GM19023 (cell line): ENCODE measurements at regions not wholly inside any gene's neighbourhood (a gene's known extent, or its start where the extent isn't known, plus 50 kb on each side); places are given as distances from the start of the nearest gene placed in this dataset.
"Not testable (repeated sequence)": the region's sequence is repeated elsewhere in the genome, so short reads cannot be mapped to it uniquely, and the experiment has no call there.

Experiments
- ATAC-seq: cut with Tn5 transposase; IDR thresholded peaks from one replicate; pipeline ENCODE4 v1.9.1; 2021; ENCODE audit warnings: mild to moderate bottlenecking, moderate library complexity; ENCODE audit not compliant: unreplicated experiment

- no peak for ATAC-seq
Measured at GRCh38 chr9:107792596-107792995, 303.0 kb upstream of the KLF4 start.

DNA sequence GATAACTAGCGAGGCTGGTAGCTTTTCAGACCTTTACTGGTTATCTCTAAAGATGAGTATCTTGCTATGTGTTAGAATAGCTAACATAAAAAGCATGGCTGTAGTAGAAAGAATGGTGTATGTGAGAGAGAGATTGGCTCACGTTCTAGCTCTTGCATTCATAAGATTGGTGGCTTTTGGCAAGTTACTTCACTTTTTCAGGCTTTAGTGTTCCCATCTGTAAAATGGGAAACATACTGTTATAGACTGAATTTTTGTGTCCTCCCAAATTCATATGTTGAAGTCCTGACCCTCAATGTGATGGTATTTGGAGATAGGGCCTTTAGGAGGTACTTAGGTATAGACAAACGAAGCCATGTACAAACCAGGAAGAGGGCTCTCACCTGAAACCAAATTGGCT, 302.4 kb upstream of the KLF4 start:
- no peak for ATAC-seq

DNA sequence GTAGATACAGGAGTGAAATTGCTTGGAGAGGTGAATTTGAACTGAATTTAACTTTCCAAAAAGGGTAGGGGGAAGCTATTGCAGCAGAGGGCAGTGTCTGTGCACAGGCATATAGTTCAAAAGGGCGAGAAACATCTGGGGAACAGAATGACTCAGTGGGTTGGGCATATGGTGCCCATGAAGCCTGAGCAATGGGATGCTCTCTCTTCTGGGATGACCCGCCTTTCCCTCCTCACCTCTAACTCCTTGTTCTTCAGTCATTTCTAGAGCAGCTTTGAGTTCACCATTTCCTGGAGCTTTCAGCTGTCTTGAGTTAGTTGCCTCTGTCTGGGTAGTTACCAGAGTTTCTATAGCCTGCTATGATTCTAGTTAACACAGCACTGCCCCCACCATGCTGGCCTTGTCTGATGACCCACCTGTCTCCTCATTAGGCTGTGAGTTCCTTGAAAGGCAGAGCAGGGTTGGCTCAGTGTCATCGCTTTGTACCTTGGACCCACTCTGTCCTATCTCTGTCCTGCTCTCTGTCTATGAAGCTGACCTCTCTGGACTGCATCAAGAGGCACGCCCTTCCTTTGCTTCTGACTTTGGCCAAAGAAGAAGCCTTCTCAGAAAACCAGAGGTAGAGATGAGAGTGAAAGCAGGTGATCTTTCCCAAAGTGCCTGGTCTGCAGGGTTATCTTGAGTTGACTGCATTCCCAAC, 299.6 kb upstream of the KLF4 start:
- no peak for ATAC-seq

DNA sequence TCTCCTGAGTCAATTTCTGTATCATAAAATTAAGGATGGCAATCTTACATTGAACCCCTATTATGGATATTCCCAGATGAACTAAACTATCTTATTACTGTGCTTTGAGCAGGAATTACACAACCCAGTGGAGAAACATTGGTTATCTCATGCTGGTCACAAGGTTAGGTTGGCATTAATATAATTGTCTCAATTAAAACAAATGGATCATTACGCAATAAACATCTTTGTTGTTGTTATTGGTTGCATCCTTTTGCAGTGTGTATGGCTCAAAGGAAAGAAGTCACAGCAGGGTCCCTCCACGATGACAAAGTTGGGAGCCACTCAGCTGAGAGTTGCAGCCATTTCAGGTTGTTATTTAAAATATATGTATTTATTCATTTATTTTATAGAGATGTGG, 297.0 kb upstream of the KLF4 start:
- ATAC-seq: no peak

DNA sequence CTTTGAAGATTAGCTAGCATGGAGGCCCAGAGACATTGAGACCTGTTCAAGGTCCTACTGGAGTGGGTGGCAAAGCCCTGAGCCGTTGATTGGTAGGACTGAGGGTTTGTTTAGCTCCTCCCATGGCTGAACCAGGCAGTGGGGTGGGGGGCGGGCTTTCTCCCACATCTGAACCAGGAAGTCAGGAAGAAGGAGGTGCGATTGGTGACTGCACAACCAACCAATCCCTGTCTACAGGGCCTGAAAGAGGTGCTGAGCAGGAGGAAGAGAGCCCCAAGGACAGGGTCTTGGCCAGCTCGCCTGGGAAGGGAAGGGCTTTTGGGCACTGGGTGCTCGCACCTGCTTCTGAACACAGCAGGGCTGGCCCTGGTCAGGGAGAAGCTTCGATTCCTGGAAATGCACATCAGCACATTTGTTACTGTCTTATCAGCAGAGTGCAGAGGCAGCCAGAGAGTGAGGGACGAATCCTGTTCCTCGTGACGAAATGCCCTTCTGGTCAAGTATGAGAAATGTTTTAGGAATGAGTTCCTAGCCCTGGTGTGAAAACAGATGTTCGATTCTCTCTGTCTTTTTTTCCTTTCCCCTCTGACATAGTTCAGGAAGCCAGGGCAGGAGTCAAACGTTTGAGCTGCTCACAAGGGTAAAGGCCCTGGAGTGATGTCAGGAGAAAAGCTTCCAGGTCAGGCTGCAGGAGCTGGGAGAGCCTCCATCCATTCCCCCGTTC, 294.8 kb upstream of the KLF4 start:
- ATAC-seq: no peak

DNA sequence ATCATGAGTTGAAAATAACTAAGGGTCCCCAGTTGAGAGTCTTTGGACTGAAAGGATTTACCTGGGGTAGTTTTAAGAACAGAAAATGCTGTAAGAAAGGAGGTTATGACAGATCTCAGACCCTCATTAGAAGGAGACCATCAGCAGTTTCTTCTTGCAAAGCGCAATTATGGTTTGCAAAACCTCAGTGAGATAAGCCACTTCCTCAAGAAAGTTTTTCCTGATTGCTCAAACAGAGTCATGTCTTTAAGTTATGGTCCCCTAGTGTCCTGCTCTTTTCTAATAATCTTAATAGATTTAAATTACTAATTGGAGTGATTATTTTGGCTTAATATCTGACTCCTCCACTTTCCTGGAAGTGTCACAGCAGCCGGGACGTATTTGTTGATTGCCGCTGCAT, 293.2 kb upstream of the KLF4 start:
- ATAC-seq: no peak

DNA sequence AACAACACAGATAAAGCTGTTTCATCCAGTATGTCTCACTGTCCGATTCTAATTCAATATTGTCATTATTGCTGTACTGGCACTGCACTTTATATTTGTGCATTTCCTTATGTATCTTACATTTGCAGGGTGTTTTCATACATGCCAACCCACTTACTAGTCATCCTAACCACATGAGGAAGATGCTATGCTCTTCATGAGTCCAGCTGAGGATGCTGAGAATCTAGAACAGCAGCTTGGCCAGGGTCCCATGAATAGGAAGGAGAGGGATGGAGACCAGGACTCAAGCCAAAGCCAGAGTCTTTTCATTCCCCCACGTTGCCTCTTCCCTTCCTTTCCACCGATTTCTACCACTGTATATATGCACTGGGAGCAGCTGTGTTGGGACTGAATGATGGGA, 292.8 kb upstream of the KLF4 start:
- no peak for ATAC-seq

DNA sequence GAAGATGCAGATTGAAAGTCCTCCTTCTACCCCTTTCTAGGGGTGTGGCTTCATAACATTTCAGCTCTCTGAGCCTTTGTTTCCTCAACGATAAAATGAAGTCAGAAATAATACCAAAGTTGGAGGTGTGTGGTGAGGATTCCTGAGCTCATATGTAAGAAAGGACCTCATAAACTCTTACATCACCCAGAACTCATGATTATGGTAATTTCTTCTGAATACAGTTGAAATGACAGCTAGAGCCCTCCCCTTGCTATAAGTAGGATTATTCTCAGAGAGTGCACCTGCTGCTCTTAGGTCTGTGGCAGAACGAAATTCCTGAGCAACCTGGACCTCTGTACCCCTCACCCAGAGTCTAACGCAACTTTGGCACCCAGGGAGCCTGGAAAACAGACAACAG, 291.4 kb upstream of the KLF4 start:
- ATAC-seq: no peak

DNA sequence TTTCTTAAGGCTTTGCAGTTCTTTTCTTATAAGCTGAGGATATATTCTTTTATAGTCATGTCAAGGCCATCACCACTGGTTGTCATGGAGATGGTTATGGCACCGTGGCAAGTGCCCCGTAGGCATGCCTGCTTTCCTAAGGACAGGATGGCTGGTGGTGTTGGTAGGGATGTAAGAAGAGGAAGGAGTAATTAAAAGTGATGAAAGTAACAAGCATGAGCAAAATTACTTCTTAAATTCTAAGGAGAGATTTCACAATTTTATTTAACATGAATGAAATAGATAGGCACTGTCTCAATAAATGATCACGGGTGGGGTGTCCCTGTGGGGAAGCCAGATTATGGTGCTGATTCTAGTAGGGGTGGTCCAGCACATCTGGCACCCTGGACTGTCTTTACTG, 290.2 kb upstream of the KLF4 start:
- no peak for ATAC-seq

- no peak for ATAC-seq
Measured at GRCh38 chr9:107778661-107779060, 289.1 kb upstream of the KLF4 start.

DNA sequence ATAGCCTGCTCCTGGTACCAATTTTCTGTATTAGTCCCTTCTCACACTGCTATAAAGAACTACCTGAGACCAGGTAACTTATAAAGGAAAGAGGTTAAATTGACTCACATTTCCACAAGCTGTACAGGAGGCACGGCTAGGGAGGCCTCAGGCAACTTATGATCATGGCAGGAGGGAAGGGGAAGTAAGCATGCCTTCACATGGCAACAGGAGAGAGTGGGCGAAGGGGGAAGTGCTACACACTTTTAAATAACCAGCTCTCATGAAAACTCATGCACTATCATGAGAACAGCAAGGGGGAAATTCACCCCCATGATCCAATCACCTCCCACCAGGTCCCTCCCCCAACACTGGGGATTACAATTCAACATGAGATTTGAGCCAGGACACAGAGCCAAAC, 284.5 kb upstream of the KLF4 start:
- not testable (repeated sequence) for ATAC-seq

- no peak for ATAC-seq
Measured at GRCh38 chr9:107772988-107773387, 283.4 kb upstream of the KLF4 start.

GRCh38 chr9:107770716-107771115, 281.1 kb upstream of the KLF4 start:
- ATAC-seq: no peak

DNA sequence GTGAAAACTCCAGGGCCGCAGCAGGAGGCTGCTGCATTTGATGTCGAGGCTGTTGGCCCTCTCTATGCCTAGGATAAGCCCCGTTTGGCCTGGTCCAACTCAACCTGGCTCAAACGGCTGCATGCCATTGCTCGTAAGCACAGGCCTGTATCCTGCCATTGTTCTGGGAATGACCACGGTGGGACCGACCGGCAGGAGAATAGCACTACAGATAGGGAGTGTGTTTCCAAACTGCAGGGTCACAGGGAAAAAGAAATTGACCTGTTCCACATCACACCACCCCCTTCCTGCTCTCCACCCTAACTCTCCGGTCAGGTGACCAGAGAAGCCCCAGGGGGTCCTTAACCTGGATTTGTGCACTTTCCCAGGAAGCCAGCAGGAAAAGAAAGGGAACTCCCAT, 278.7 kb upstream of the KLF4 start:
- ATAC-seq: no peak

- no peak for ATAC-seq
Measured at GRCh38 chr9:107767711-107768110, 278.1 kb upstream of the KLF4 start.

- ATAC-seq: not testable (repeated sequence)
Measured at GRCh38 chr9:107763469-107763868, 273.9 kb upstream of the KLF4 start.

DNA sequence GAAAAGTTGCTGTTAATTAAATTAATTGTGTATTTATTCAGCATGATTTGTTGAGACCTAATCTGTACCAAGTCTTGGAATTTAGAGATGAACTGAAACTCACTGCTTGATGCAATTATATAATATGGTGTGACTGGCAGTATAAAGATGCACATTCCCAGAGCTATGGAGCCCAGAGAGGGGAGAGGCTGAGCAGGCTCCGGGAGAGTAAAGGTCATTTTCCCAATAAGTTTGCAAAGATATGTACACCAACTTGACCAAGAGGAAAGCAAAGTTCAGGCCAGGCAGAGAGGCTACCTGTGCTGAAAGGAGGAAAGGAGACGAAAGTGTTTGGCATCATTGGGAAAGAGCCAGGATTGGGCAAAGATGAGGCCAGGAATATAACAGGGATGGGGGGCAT, 271.7 kb upstream of the KLF4 start:
- no peak for ATAC-seq

- ATAC-seq: no peak
Measured at GRCh38 chr9:107760469-107761242, 271.1 kb upstream of the KLF4 start.

GRCh38 chr9:107759823-107760166, 270.2 kb upstream of the KLF4 start:
- no peak for ATAC-seq

GRCh38 chr9:107759009-107759822, 269.6 kb upstream of the KLF4 start:
- ATAC-seq: peak; percentile 70

GRCh38 chr9:107756091-107756490, 266.5 kb upstream of the KLF4 start:
- no peak for ATAC-seq
